ENCODE measurements at regions not wholly inside any gene's neighbourhood (a gene's known extent, or its start where the extent isn't known, plus 50 kb on each side); places are given as distances from the start of the nearest gene placed in this dataset.

DNA sequence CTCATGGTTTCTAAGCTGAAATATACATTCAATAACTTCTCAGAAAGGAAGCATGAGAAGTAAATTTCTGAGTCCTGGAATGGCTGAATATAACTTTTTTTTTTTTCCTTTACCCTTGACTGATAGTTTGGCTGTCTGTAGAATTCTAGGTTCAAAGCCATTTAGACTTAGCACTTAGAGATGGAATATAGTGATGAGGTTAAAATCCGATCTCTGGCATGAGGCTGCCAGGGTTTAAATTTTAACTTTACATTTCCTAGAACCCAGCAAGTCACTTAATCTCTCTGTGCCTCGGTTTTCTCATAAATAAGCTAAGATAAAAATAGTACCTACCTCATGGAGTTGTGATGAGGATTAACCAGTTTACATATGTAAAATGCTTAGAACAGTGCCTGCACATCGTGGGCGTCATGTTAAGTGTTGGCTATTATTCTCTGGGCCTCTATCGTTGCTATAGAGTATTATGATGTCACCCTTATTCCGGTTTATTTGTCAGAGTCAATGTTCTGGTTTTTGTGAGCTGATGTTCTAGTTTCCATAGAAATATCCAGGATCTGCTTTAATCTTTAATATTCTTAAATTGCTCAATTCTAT lies 199.8 kb upstream of the TLE3 start:
- H3K9me3 ChIP-seq (ENCODE audit: control insufficient read depth in 2 of 2, insufficient read depth in 1 of 2, low read length in 1 of 2) = peaks cover 0 to 2% of the 10 kb centered on the region in 2 donors
- no peak overlapping the region for H3K4me3 ChIP-seq (ENCODE audit: low read length in 2 of 2)
- H3K36me3 ChIP-seq (ENCODE audit: control insufficient read depth in 2 of 2, insufficient read depth in 2 of 2, low read length in 1 of 2) = no peaks in the 10 kb centered on the region
- WGBS = 98% methylated on average over 6 of the region's 6 CpGs
- H3K27me3 ChIP-seq (ENCODE audit: control insufficient read depth in 2 of 2, insufficient read depth in 1 of 2, low read length in 1 of 2) = no peaks in the 10 kb centered on the region
- no peak overlapping the region for H3K27ac ChIP-seq (ENCODE audit: low read depth in 1 of 2, low read length in 1 of 2)
- no peak for DNase-seq (ENCODE audit: low read depth in 6 of 9, low spot score in 9 of 9)
- H3K4me1 ChIP-seq (ENCODE audit: control insufficient read depth in 2 of 2, insufficient read depth in 2 of 2, low read length in 2 of 2) = peaks cover 18 to 27% of the 10 kb centered on the region in 2 donors

- Histone ChIP-seq H3K4me1 (ENCODE audit: control insufficient read depth in 2 of 2, insufficient read depth in 2 of 2, low read length in 2 of 2) (peaks cover 3 to 12% of the 10 kb centered on the region in 2 donors), H3K36me3 (ENCODE audit: control insufficient read depth in 2 of 2, insufficient read depth in 2 of 2, low read length in 1 of 2) (no peaks in the 10 kb centered on the region), H3K4me3 (ENCODE audit: low read length in 2 of 2) (no peak overlapping the region), H3K9me3 (ENCODE audit: control insufficient read depth in 2 of 2, insufficient read depth in 1 of 2, low read length in 1 of 2) (no peaks in the 10 kb centered on the region), H3K27me3 (ENCODE audit: control insufficient read depth in 2 of 2, insufficient read depth in 1 of 2, low read length in 1 of 2) (no peaks in the 10 kb centered on the region), H3K27ac (ENCODE audit: low read depth in 1 of 2, low read length in 1 of 2) (no peak overlapping the region)
- WGBS = 98% methylated on average over 3 of the region's 3 CpGs
- no peak for DNase-seq (ENCODE audit: low read depth in 6 of 9, low spot score in 9 of 9)
Observed at GRCh38 chr15:70294731-70295305, 197.1 kb upstream of the TLE3 start.

DNA sequence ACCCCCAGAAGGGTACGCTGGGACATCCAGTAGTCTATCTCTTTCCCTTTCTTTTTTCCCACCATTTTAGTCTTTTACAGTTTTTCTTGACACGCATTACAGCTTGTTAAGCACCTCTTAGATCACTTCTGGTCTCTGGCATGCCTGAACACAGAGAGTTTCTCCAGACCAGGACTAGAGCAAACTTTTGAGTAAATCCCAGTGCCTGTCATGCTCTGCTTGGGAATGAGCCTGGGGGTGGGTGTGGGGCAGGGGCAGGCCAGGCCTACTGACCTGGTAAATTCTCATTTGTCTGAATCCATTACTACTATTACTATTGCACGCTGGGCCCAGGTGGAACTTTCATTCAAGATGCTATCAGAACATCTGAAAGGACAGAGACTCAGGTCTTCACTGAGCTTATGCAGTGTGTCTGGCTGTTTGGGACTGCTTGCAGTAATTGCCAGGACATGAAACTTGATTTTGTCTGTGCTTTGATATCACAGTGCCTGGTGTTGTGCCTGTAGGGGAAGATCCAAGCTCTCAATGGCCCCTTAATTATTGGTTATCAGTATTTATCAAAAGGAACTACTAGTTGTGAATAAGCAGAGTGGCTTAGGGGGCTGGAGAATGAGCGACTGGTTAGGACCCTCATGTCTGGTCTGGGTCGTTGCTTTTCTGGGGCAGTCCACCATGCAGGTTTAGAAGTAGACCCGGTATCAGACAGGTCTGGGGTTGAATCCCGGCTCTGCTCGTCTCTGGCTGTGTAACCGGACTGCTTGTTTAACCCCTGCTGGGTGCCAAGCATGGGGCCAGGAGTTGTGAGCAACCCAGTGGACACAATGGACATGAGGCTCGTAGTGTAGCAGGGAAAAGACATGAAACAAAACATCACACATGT lies 196.1 kb upstream of the TLE3 start:
- Histone ChIP-seq H3K27me3 (ENCODE audit: control insufficient read depth in 2 of 2, insufficient read depth in 1 of 2, low read length in 1 of 2) (no peaks in the 10 kb centered on the region), H3K4me3 (ENCODE audit: low read length in 2 of 2) (no peak overlapping the region), H3K27ac (ENCODE audit: low read depth in 1 of 2, low read length in 1 of 2) (no peak overlapping the region), H3K36me3 (ENCODE audit: control insufficient read depth in 2 of 2, insufficient read depth in 2 of 2, low read length in 1 of 2) (no peaks in the 10 kb centered on the region), H3K4me1 (ENCODE audit: control insufficient read depth in 2 of 2, insufficient read depth in 2 of 2, low read length in 2 of 2) (peaks cover 0 to 8% of the 10 kb centered on the region in 2 donors), H3K9me3 (ENCODE audit: control insufficient read depth in 2 of 2, insufficient read depth in 1 of 2, low read length in 1 of 2) (no peaks in the 10 kb centered on the region)
- 97% methylated on average over 10 of the region's 10 CpGs for WGBS
- no peak for DNase-seq (ENCODE audit: low read depth in 6 of 9, low spot score in 9 of 9)

DNA sequence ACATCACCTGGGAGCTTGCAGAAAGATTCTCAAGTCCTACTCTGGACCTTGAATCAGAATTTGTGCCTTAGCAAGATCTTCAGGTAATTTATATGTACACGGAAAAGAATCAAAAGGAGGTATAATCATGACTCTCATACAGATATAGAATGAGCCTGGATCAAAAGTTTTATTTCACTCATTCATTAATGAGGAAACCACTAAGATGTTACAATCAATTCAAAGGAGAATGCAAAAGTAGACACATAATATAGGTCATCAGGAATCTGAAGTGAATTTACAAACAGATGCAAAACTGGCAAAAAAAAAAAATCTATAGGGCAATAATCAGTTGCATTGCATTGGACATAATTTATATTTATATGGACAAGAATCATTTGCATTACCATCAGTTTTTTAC lies 195.4 kb upstream of the TLE3 start:
- no peaks in the 10 kb centered on the region for H3K9me3 ChIP-seq (ENCODE audit: control insufficient read depth in 2 of 2, insufficient read depth in 1 of 2, low read length in 1 of 2)
- no peak for DNase-seq (ENCODE audit: low read depth in 6 of 9, low spot score in 9 of 9)
- no peak overlapping the region for H3K4me3 ChIP-seq (ENCODE audit: low read length in 2 of 2)
- H3K27ac ChIP-seq (ENCODE audit: low read depth in 1 of 2, low read length in 1 of 2) = no peak overlapping the region
- peaks cover 0 to 8% of the 10 kb centered on the region in 2 donors for H3K4me1 ChIP-seq (ENCODE audit: control insufficient read depth in 2 of 2, insufficient read depth in 2 of 2, low read length in 2 of 2)
- WGBS = 97% methylated on average over 1 of the region's 1 CpG
- H3K27me3 ChIP-seq (ENCODE audit: control insufficient read depth in 2 of 2, insufficient read depth in 1 of 2, low read length in 1 of 2) = no peaks in the 10 kb centered on the region
- H3K36me3 ChIP-seq (ENCODE audit: control insufficient read depth in 2 of 2, insufficient read depth in 2 of 2, low read length in 1 of 2) = no peaks in the 10 kb centered on the region

- peak in 1 of 9 donors; percentile 38 for DNase-seq (ENCODE audit: low read depth in 6 of 9, low spot score in 9 of 9)
- no peaks in the 10 kb centered on the region for H3K36me3 ChIP-seq (ENCODE audit: control insufficient read depth in 2 of 2, insufficient read depth in 2 of 2, low read length in 1 of 2)
Observed at GRCh38 chr15:70292076-70292760, 194.5 kb upstream of the TLE3 start.

DNA sequence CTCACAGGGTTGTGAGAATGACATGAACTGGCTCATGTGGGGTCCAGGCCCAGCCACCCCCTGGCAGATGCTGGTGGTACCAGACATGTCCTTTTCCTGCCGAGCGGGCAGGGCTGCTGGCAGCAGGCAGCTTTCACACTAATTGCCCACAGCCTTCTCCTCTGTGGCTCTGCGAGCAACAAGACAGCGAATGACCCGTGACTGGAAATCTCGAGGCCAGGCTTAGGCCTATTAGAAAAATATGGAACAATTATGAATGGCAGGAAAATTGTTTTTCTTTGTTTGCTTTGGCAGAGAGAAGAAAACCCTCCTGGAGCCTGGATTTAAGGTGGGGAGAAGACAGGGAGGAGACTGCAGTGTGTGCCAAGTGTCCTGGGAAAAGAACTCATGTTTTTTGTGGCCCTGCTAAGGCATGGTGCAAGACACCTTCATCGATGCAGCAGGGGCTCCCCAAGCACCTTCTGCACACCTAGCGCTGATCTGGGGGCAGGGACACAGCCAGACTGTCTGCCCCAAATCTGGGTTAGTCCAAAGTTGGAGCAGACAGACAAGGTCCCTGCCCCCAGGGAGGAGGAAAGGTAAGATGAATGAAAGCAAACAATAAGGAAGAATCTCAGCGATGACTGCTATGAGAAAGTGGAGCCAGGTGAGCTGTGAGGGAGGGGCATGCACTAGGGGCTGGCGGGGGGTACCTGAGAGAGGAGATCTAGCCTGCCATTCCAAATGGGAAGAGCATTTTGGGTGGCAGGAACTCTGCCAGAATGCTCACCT lies 193.8 kb upstream of the TLE3 start:
- no peak overlapping the region for H3K4me3 ChIP-seq (ENCODE audit: low read length in 2 of 2)
- no peak overlapping the region for H3K27ac ChIP-seq (ENCODE audit: low read depth in 1 of 2, low read length in 1 of 2)
- H3K9me3 ChIP-seq (ENCODE audit: control insufficient read depth in 2 of 2, insufficient read depth in 1 of 2, low read length in 1 of 2) = no peaks in the 10 kb centered on the region
- H3K27me3 ChIP-seq (ENCODE audit: control insufficient read depth in 2 of 2, insufficient read depth in 1 of 2, low read length in 1 of 2) = no peaks in the 10 kb centered on the region
- no peaks in the 10 kb centered on the region for H3K36me3 ChIP-seq (ENCODE audit: control insufficient read depth in 2 of 2, insufficient read depth in 2 of 2, low read length in 1 of 2)
- no peak for DNase-seq (ENCODE audit: low read depth in 6 of 9, low spot score in 9 of 9)
- H3K4me1 ChIP-seq (ENCODE audit: control insufficient read depth in 2 of 2, insufficient read depth in 2 of 2, low read length in 2 of 2) = peaks cover 0 to 8% of the 10 kb centered on the region in 2 donors
- WGBS = 95% methylated on average over 10 of the region's 10 CpGs

More at GRCh38 chr15:70292076-70292760, 194.5 kb upstream of the TLE3 start:
- no peaks in the 10 kb centered on the region for H3K27me3 ChIP-seq (ENCODE audit: control insufficient read depth in 2 of 2, insufficient read depth in 1 of 2, low read length in 1 of 2)
- no peak overlapping the region for H3K27ac ChIP-seq (ENCODE audit: low read depth in 1 of 2, low read length in 1 of 2)
- H3K4me1 ChIP-seq (ENCODE audit: control insufficient read depth in 2 of 2, insufficient read depth in 2 of 2, low read length in 2 of 2) = peaks cover 0 to 8% of the 10 kb centered on the region in 2 donors
- WGBS = 85% methylated on average over 12 of the region's 12 CpGs
- no peak overlapping the region for H3K4me3 ChIP-seq (ENCODE audit: low read length in 2 of 2)
- H3K9me3 ChIP-seq (ENCODE audit: control insufficient read depth in 2 of 2, insufficient read depth in 1 of 2, low read length in 1 of 2) = no peaks in the 10 kb centered on the region

DNA sequence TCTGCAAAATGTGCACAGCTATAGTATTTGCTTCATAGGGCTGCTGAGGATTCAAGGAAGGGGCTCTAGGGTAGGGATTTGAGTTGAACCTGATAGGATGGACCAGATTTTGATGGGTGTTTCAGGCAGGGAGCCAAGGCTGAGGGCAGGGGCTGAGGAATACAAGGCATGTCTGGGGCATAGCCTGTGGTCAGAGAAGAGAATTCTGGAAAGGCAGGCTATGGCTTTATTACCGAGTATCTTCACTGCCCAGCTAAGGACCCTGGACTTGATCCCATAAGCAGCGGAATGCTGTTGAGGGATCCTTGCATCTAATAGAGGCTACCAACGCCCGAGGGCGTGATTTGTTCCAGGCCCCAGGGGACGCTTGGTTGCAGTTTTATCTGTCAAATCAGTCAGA lies 193.0 kb upstream of the TLE3 start:
- H3K4me1 ChIP-seq (ENCODE audit: control insufficient read depth in 2 of 2, insufficient read depth in 2 of 2, low read length in 2 of 2) = peaks cover 0 to 8% of the 10 kb centered on the region in 2 donors
- no peak for DNase-seq (ENCODE audit: low read depth in 6 of 9, low spot score in 9 of 9)
- WGBS = 98% methylated on average over 6 of the region's 6 CpGs

DNA sequence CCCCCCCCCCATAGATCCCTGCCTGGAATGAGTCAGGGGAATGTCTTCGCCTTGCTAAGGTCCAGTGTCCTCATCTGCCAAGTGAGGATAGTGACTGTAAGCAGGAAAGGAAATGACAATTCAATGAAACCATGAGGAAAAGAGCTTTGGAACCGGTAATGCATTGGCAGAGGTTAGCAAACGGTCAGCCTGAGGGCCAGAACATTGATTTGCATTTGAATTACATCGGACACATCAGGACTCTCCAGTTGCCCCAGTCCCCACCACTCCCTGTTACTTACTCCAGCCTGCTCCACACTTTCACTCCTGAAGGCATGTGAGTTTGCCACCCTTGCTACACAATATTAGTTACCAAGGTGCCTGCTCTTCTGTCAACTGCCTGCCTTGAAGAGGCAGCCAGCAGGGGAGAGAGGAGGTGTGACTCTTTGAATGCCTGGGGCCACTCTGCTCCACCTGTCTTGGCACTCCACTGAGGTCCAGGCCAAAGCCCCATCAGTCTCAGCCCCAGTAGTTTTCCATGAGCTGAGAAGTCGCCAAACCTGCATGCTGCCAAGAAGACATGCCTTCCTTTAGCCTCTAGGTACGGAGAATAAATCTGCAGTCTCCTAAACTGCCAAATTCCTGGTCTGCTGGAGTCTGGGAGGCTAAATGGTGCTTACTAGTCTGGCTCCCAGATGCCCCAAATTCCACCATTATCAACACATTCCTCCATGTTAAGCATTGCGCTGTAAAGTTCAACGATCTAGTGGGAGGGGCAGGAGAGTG lies 191.7 kb upstream of the TLE3 start:
- WGBS = 84% methylated on average over 8 of the region's 8 CpGs
- no peaks in the 10 kb centered on the region for H3K9me3 ChIP-seq (ENCODE audit: control insufficient read depth in 2 of 2, insufficient read depth in 1 of 2, low read length in 1 of 2)
- no peak overlapping the region for H3K4me3 ChIP-seq (ENCODE audit: low read length in 2 of 2)
- peaks cover 0 to 14% of the 10 kb centered on the region in 2 donors for H3K4me1 ChIP-seq (ENCODE audit: control insufficient read depth in 2 of 2, insufficient read depth in 2 of 2, low read length in 2 of 2)
- no peak overlapping the region for H3K27ac ChIP-seq (ENCODE audit: low read depth in 1 of 2, low read length in 1 of 2)
- H3K36me3 ChIP-seq (ENCODE audit: control insufficient read depth in 2 of 2, insufficient read depth in 2 of 2, low read length in 1 of 2) = no peaks in the 10 kb centered on the region
- no peaks in the 10 kb centered on the region for H3K27me3 ChIP-seq (ENCODE audit: control insufficient read depth in 2 of 2, insufficient read depth in 1 of 2, low read length in 1 of 2)
- no peak for DNase-seq (ENCODE audit: low read depth in 6 of 9, low spot score in 9 of 9)

More for the DNA sequence above, 193.0 kb upstream of the TLE3 start:
- no peak overlapping the region for H3K27ac ChIP-seq (ENCODE audit: low read depth in 1 of 2, low read length in 1 of 2)
- no peaks in the 10 kb centered on the region for H3K27me3 ChIP-seq (ENCODE audit: control insufficient read depth in 2 of 2, insufficient read depth in 1 of 2, low read length in 1 of 2)
- H3K4me3 ChIP-seq (ENCODE audit: low read length in 2 of 2) = no peak overlapping the region
- H3K36me3 ChIP-seq (ENCODE audit: control insufficient read depth in 2 of 2, insufficient read depth in 2 of 2, low read length in 1 of 2) = no peaks in the 10 kb centered on the region
- H3K9me3 ChIP-seq (ENCODE audit: control insufficient read depth in 2 of 2, insufficient read depth in 1 of 2, low read length in 1 of 2) = no peaks in the 10 kb centered on the region

Measured in thymus (tissue), 11 donors.